Stimulated activated naive CD8-positive, alpha-beta T cell treated with anti-CD3 and anti-CD28 coated beads, Interleukin-15, amount 100 ng/mL, for 72 hours (primary cell): ENCODE measurements at regions not wholly inside any gene's neighbourhood (a gene's known extent, or its start where the extent isn't known, plus 50 kb on each side); places are given as distances from the start of the nearest gene placed in this dataset.
"Not testable (repeated sequence)": the region's sequence is repeated elsewhere in the genome, so short reads cannot be mapped to it uniquely, and the experiment has no call there.

Experiments used
- ATAC-seq: fragments of 150-1000 bp; cut with Tn5 transposase; 2 replicates; pipeline ENCODE4 v1.10.0; 2021; ENCODE audit warnings: mild to moderate bottlenecking, moderate library complexity
- DNase-seq, 2 donors: peaks; one replicate each; pipeline ENCODE4 v3.0.0; 2021 to 2022
- H3K27ac Mint-ChIP-seq, 2 donors: one replicate each; pipeline ENCODE4 v1.8.0; 2022; ENCODE audit warnings: mild to moderate bottlenecking in 2 of 2, mixed read lengths in 2 of 2, moderate library complexity in 2 of 2
- H3K27me3 Mint-ChIP-seq: one replicate; pipeline ENCODE4 v1.8.0; 2022; ENCODE audit warnings: mixed read lengths
- H3K4me1 Mint-ChIP-seq: one replicate; pipeline ENCODE4 v1.8.0; 2022; ENCODE audit warnings: mild to moderate bottlenecking, mixed read lengths
- H3K4me3 Mint-ChIP-seq, 2 donors: one replicate each; pipeline ENCODE4 v1.8.0; 2022; ENCODE audit warnings: mild to moderate bottlenecking in 2 of 2, mixed read lengths in 2 of 2, moderate library complexity in 1 of 2
- H3K9me3 Mint-ChIP-seq, 2 donors: one replicate each; pipeline ENCODE4 v1.8.0; 2022; ENCODE audit warnings: mixed read lengths in 2 of 2

DNA sequence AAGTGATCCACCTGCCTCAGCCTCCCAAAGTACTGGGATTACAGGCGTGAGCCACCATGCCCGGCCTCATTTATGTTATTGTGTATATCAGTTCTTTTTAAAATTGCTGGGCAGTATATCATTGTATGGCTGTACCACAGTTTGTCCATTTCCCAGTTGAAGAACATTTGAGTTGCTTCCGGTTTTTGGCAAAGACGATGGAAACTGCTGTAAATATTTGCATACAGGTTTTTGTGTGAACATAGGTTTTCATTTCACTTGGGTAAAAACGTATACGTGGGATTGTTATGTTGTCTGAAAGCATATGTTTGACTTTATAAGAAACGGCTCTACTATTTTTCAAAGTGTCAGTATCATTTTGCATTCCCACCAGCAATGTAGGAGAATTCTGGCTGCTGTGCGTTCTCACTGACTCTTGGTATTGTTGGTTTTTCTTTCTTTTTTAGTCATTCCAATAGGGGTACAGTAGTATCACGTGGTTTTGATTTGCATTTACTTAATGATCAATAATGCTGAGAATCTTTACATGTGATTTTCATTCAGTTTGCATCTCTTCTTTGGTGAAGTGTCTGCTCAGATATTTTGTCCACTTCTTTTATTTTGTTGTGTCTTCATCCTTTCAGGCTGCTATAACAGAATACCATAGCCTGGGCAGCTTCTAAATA lies 63.2 kb upstream of the GOT2 start:
- no peak for DNase-seq
- Mint-ChIP-seq H3K9me3 (peaks cover 12 to 23% of the 10 kb centered on the region in 2 donors), H3K4me3 (no peak overlapping the region), H3K27ac (no peak overlapping the region), H3K27me3 (peaks cover 9% of the 10 kb centered on the region), H3K4me1 (no peaks in the 10 kb centered on the region)
- ATAC-seq = no peak

DNA sequence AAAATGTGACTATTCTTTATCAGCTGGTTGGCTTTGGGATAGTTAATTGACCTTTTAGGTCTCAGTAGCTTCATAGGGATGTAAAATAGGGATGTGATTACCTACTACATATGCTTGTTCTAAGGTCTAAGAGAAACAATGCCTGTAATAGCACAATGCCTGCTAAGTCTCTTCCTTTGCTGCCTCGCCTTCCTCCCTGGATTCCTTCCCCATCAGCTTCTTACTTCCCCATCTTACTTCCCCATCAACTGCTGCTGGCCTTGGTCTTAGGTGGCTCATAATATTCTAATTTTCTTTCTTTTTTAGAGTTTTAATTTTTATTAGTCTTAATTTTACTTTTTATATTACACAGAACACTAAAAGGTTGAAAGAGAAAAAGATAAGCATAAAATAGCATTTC lies 59.2 kb upstream of the GOT2 start:
- DNase-seq (no peak), ATAC-seq (no peak)
- Mint-ChIP-seq H3K27me3 (peaks cover 17% of the 10 kb centered on the region), H3K4me3 (no peak overlapping the region), H3K9me3 (no peaks in the 10 kb centered on the region), H3K27ac (no peak overlapping the region), H3K4me1 (no peaks in the 10 kb centered on the region)

DNA sequence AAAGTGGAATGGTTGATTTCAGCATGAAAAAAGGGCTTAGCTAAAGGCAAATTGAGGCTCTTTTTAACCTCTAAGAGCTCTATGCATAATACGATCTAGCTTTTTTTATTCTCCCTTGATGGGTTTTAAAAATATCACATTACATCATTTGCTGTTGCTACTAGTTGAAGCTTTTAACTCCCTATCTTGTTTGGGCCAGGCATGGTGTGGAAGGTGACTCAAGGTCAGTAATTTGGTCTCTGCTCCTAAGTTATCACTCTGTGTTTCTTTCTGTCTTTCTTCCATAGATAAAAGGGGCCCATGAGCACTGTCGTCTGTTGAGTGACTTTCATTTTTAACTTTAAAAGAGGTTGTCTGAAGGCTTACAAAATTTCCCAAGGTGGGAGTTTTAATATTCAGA lies 58.1 kb upstream of the GOT2 start:
- no peaks in the 10 kb centered on the region for H3K9me3 Mint-ChIP-seq
- no peaks in the 10 kb centered on the region for H3K4me1 Mint-ChIP-seq
- H3K27ac Mint-ChIP-seq = no peak overlapping the region
- no peak for DNase-seq
- H3K27me3 Mint-ChIP-seq = peaks cover 17% of the 10 kb centered on the region
- H3K4me3 Mint-ChIP-seq = no peak overlapping the region
- ATAC-seq = no peak

DNA sequence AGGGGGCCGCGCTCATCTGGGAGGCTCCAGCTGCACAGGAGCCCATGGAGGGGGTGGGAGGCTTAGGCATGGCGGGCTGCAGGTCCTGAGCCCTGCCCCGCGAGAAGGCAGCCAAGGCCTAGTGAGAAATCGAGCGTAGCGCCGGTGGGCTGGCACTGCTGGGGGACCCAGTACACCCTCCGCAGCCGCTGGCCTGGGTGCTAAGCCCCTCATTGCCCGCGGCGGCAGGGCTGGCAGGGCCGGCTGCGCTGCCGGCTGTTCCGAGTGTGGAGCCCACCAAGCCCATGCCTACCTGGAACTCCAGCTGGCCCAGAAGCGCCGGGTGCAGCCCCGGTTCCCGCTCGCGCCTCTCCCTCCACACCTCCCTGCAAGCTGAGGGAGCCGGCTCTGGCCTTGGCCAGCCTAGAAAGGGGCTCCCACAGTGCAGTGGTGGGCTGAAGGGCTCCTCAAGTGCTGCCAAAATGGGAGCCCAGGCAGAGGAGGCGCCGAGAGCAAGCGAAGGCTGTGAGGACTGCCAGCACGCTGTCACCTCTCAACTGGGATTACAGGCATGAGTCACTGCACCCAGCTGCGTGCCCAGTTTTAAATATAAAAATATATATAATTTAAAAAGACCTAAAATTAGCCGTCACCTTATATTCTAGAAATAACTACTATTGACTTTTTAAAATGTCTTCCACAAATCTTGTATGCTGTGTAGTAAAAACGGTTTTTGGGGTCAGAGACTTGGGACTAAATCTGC lies 56.9 kb upstream of the GOT2 start:
- H3K9me3 Mint-ChIP-seq, H3K27ac Mint-ChIP-seq, ATAC-seq, H3K4me1 Mint-ChIP-seq, DNase-seq, H3K4me3 Mint-ChIP-seq: not testable (repeated sequence)
- H3K27me3 Mint-ChIP-seq = peaks cover 26% of the 10 kb centered on the region

DNA sequence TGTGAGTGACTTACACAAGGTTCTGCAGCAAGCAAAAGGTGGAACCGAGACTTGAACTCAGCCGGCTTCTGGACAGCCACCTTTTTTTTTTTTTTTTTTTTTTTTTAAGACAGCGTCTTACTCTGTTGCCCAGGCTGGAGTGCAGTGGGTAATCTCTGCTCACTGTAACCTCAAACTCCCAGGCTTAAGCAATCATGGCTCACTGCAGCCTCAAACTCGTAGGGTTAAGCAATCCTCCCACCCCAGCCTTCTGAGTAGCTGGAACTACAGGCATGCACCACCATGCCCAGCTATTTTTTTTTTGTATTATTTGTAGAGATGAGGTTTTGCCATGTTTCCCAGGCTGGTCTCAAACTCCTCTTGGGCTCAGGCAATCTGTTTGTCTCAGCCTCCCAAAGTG lies 55.2 kb upstream of the GOT2 start:
- no peaks in the 10 kb centered on the region for H3K9me3 Mint-ChIP-seq
- H3K27me3 Mint-ChIP-seq = peaks cover 26% of the 10 kb centered on the region
- ATAC-seq (no peak), DNase-seq (no peak)
- H3K27ac Mint-ChIP-seq = no peak overlapping the region
- no peaks in the 10 kb centered on the region for H3K4me1 Mint-ChIP-seq
- no peak overlapping the region for H3K4me3 Mint-ChIP-seq
